GM20000 (cell line): ENCODE measurements at regions not wholly inside any gene's neighbourhood (a gene's known extent, or its start where the extent isn't known, plus 50 kb on each side); places are given as distances from the start of the nearest gene placed in this dataset.

Experiments used
- DNase-seq: peaks from one replicate; pipeline ENCODE4 v3.0.0; 2012; ENCODE audit warnings: low spot score
- CTCF ChIP-seq: IDR thresholded peaks from 2 replicates; pipeline ENCODE4 v1.5.1; 2012; ENCODE audit warnings: mild to moderate bottlenecking, control low read depth; ENCODE audit errors: extremely low read depth, missing control alignments

DNA sequence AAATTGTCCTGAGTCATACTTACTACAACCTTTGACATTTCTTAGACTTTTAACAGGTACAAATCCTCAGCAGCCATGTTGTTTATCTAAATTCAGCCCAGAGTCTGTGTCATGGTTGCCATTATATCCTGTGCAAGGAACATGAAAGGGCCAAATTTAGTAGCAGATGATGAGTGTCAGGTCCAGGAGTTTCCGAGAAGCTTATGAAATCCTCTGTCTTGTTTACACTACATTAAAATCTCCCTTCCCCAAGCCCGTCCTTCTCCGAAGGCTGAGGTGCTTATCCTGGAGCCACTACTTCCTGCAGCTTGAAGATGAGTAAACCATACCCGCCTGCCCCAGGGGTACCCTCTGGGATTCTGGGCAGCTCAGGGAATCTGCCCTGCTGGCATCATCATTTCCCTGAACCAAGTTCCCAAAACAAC lies 102.6 kb upstream of the SERP2 start:
- no peak for DNase-seq
- no peak for TF ChIP-seq CTCF

DNA sequence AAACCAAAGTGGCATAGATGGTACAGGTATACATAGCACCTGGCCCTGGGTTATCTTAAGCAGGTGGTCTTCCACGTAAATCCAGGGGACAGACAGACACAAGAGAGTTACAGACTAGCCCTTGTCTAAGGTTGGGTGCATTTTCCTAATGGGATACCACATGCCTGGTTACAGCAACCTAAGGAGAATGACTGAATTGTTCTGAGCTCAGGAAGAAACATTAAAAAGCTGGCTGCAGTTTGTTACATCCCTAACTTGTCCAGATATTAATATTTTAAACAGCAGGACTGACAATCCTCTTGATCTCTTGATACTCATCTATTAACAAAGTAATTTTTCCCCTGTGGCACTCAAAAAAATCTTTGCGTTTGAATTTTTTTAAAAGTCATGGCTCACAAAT lies 102.2 kb upstream of the SERP2 start:
- TF ChIP-seq CTCF: no peak
- DNase-seq: no peak

DNA sequence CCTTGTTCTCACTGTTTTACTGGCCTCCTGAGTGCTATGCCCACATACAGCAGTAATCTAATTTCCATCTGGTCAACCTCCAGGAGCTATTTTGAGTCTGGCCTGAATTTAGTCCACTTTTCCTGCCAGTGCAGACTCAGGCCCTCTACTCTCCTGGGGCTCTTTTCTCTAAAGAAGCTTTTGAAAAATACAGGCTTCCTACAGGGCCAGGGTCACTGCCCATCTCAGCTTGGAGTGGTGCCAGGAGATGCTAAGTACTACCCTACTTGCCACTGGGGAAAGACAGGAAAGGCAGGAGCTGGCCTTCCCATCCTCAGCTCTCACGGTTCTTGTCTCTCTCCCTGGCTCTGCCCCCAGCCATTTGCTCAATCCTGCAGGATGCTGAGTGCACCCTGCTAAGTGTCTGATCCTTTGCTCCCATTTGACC lies 101.7 kb upstream of the SERP2 start:
- TF ChIP-seq CTCF: no peak

DNA sequence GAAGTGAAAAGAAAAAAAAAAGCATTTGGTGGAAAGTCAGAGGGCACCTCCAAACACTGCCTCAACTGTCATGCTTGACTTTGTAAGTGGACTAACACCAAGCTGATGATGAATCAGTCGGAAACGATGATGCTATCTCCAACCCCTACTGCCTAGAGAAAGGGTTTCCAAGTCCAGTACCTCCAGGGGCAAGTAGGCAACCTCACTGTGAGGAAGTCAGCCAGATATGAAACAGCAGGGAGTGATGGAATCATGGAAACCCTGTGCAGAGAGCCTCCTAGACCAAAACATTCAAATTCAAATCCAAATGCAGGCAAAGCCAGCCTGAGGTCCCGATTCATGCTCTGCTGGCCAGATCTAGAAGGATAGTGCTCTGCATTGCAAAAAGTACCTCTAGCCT lies 100.9 kb upstream of the SERP2 start:
- no peak for TF ChIP-seq CTCF
- no peak for DNase-seq

More for the DNA sequence above, 101.7 kb upstream of the SERP2 start:
- DNase-seq: no peak

- TF ChIP-seq CTCF: no peak
- no peak for DNase-seq
These were observed 100.4 kb upstream of the SERP2 start for GRCh38 chr13:44273216-44273615.

DNA sequence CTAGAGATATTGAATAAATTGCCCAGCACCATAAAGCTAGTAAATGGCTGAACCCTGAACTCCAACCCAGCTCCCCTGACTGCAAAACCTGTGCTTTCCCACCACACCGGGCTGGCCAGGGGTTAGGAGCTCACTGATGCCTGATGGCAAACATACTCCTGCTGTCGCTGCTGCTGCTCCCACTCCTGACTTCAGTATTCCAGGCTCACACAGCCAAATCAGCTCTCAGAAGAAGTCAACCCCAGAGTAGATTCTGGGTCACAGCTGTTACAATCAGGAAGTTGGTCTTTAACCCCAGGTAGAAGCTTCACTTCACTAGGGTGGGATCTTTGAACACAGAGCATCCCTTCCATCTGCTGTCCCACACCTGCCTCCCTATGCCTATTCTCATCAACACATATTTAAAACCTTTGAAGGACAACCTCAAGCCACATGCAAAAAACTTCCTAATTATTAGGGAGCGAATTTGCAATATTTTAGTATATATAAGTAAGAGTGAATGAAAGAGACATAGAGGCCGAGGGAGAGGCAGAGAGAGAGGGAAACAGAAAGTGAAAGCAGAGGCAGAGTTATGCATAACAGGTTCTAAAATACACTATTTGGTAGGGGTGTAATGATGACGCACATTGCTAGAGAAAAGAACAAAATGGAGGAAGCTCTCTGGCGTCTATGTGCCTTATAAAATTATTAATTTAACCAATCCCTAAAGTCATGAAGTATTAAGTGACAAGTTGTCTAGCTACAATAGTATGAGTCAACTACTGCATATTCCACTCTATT lies 99.4 kb upstream of the SERP2 start:
- TF ChIP-seq CTCF: no peak
- DNase-seq: peak; percentile 66

- DNase-seq: no peak
- no peak for TF ChIP-seq CTCF
These were observed 98.8 kb upstream of the SERP2 start for GRCh38 chr13:44274771-44275205.
